GM23248 (cell line): ENCODE measurements at regions not wholly inside any gene's neighbourhood (a gene's known extent, or its start where the extent isn't known, plus 50 kb on each side); places are given as distances from the start of the nearest gene placed in this dataset.

Experiments used
- DNase-seq: peaks from one replicate; pipeline ENCODE4 v3.0.0-alpha.2; 2015
- H2AFZ ChIP-seq: fragments of 200-600 bp; sonication (generic); 2 replicates; pipeline ENCODE4 v1.6.1; 2016; ENCODE audit warnings: antibody characterized with exemption
- H3F3A ChIP-seq: fragments of 200-600 bp; sonication (generic); 2 replicates; pipeline ENCODE4 v1.6.1; 2016; ENCODE audit warnings: mild to moderate bottlenecking, antibody characterized with exemption, mixed run types; ENCODE audit not compliant: insufficient read depth
- H3K27ac ChIP-seq: fragments of 200-600 bp; sonication (generic); 2 replicates; pipeline ENCODE4 v1.5.1; 2016; ENCODE audit warnings: mild to moderate bottlenecking
- H3K27me3 ChIP-seq: fragments of 200-600 bp; sonication (generic); replicated peaks from 2 replicates; pipeline ENCODE4 v1.6.1; 2016; ENCODE audit warnings: mild to moderate bottlenecking; ENCODE audit not compliant: insufficient read depth
- H3K36me3 ChIP-seq: fragments of 200-600 bp; sonication (generic); 2 replicates; pipeline ENCODE4 v1.6.1; 2016; ENCODE audit warnings: low read depth, mild to moderate bottlenecking
- H3K4me1 ChIP-seq: fragments of 200-600 bp; sonication (generic); 2 replicates; pipeline ENCODE4 v1.6.1; 2016; ENCODE audit warnings: mild to moderate bottlenecking; ENCODE audit not compliant: insufficient read depth
- H3K4me2 ChIP-seq: fragments of 200-600 bp; sonication (generic); one replicate; pipeline ENCODE4 v1.6.1; 2016; ENCODE audit warnings: mild to moderate bottlenecking; ENCODE audit not compliant: unreplicated experiment
- H3K4me3 ChIP-seq: fragments of 200-600 bp; sonication (generic); 2 replicates; pipeline ENCODE4 v1.5.1; 2016; ENCODE audit warnings: mild to moderate bottlenecking
- H3K79me2 ChIP-seq: fragments of 200-600 bp; sonication (generic); 2 replicates; pipeline ENCODE4 v1.6.1; 2016; ENCODE audit warnings: mild to moderate bottlenecking; ENCODE audit not compliant: insufficient read depth
- H3K9ac ChIP-seq: fragments of 200-600 bp; sonication (generic); 2 replicates; pipeline ENCODE4 v1.6.1; 2016; ENCODE audit warnings: mild to moderate bottlenecking
- H3K9me2 ChIP-seq: fragments of 200-600 bp; sonication (generic); 2 replicates; pipeline ENCODE4 v1.6.1; 2016; ENCODE audit warnings: mixed run types, mild to moderate bottlenecking, moderate library complexity; ENCODE audit not compliant: insufficient read depth
- H3K9me3 ChIP-seq: fragments of 200-600 bp; sonication (generic); one replicate; pipeline ENCODE4 v1.6.1; 2017; ENCODE audit warnings: low read depth
- H4K20me1 ChIP-seq: fragments of 200-600 bp; sonication (generic); 2 replicates; pipeline ENCODE4 v1.6.0; 2016; ENCODE audit not compliant: insufficient read depth
- EZH2 ChIP-seq: fragments of 200-600 bp; sonication (generic); IDR thresholded peaks from 2 replicates; pipeline ENCODE4 v1.6.1; 2018; ENCODE audit warnings: antibody characterized with exemption, mild to moderate bottlenecking; ENCODE audit not compliant: insufficient read depth, poor library complexity, severe bottlenecking
- EZH2phosphoT487 ChIP-seq: fragments of 200-600 bp; sonication (generic); IDR thresholded peaks from 2 replicates; pipeline ENCODE4 v1.6.1; 2018; ENCODE audit warnings: antibody characterized with exemption, moderate library complexity, mild to moderate bottlenecking, low read depth; ENCODE audit not compliant: insufficient read depth
- WGBS, 2 experiments: methylation state at CpG; one replicate each; pipeline ENCODE4 v1.1.6; 2015 to 2017; ENCODE audit warnings: low lambda C conversion rate in 2 of 2, low coverage in 1 of 2; ENCODE audit errors: missing lambda C conversion rate in 2 of 2; 5-methylcytosine and 5-hydroxymethylcytosine counted together
- in situ Hi-C: fragments of 300-500 bp; cut with MboI; formaldehyde crosslinking; loops from 2 replicates; pipeline ENCODE4 v1.15.0; 2020

DNA sequence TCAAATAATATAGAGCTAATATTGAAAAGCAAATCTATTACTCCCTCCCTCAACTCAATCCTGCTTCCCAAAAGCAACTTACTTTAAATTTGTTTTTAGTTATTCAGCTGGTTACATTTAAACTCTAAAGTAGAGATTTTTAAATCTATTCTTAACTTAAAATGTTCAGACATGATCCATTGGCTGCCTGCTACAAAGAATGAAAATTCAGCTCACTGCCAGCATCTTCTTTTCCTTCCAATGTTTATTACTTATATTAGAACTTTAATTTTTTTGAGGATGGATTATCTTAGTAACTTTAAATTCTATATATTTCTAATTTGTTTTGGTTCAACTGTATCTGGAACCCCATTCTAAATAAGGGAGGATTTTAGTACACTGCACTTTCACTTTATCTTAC lies 163.2 kb downstream of the TMEM167A start:
- Histone ChIP-seq H3K9ac (no peak overlapping the region), H2AFZ (no peak overlapping the region), H3K9me3 (no peaks in the 10 kb centered on the region), H3F3A (no peaks in the 10 kb centered on the region), H3K36me3 (no peaks in the 10 kb centered on the region), H3K4me3 (no peak overlapping the region), H3K9me2 (no peaks in the 10 kb centered on the region), H3K79me2 (no peaks in the 10 kb centered on the region), H3K27ac (no peak overlapping the region), H4K20me1 (no peaks in the 10 kb centered on the region), H3K4me2 (no peak overlapping the region), H3K27me3 (no peaks in the 10 kb centered on the region), H3K4me1 (no peaks in the 10 kb centered on the region)
- no peak for DNase-seq
- TF ChIP-seq EZH2phosphoT487 = no peak
- TF ChIP-seq EZH2 = no peak
- in situ Hi-C loops = no loop called here

DNA sequence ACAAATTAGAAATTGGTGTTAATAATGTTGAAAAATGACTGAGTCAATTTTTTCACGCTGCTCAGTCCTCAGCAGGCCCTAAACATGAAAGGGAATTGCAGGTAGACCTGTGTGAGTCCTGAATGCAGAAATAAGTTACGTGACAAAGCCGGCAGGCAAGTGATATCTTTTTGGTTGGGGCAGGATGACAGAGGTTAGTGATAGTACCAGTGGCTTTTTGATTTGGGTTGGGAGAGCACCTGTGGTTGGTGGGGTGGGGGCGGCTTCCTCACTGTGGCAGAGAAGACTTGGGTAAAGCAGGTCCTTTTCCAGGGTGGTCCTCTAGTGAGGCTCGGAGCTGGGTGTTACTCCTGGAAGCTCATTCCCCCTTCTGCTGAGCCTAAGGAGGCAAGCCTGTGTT lies 164.7 kb downstream of the TMEM167A start:
- Histone ChIP-seq H3K27ac (no peak overlapping the region), H3K36me3 (no peaks in the 10 kb centered on the region), H3K4me3 (no peak overlapping the region), H3K4me2 (no peak overlapping the region), H3K9me2 (no peaks in the 10 kb centered on the region), H3F3A (no peaks in the 10 kb centered on the region), H3K4me1 (no peaks in the 10 kb centered on the region), H3K9me3 (no peaks in the 10 kb centered on the region), H3K79me2 (no peaks in the 10 kb centered on the region), H4K20me1 (no peaks in the 10 kb centered on the region), H3K27me3 (no peaks in the 10 kb centered on the region), H2AFZ (no peak overlapping the region), H3K9ac (no peak overlapping the region)
- in situ Hi-C loops = no loop called here
- no peak for DNase-seq
- 45 to 53% methylated on average over 4 to 5 of the region's 5 CpGs for WGBS, 2 experiments
- TF ChIP-seq EZH2 = no peak
- no peak for TF ChIP-seq EZH2phosphoT487

DNA sequence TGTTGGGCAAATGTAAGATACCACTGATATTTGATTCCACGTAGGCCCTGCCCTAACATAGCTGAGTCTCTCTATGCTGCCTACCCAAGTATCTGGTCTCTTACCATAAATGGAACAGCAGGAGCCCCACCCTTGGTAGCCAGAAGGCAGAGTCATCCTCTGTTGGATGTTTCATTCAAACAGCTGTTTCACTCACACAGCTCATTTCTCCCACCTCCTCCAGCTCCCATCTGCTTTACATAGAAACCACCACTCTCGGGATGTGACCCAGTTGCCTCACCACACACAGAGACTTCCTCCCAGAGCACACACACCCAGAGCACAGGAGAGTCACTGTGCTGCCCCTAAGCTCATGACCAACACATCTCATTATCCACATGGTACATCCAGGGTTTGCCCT lies 165.3 kb downstream of the TMEM167A start:
- Histone ChIP-seq H4K20me1 (no peaks in the 10 kb centered on the region), H3K27ac (no peak overlapping the region), H3K9me3 (no peaks in the 10 kb centered on the region), H3K9ac (no peak overlapping the region), H3F3A (no peaks in the 10 kb centered on the region), H3K27me3 (no peaks in the 10 kb centered on the region), H3K4me3 (no peak overlapping the region), H3K4me2 (no peak overlapping the region), H3K79me2 (no peaks in the 10 kb centered on the region), H3K9me2 (no peaks in the 10 kb centered on the region), H3K36me3 (no peaks in the 10 kb centered on the region), H2AFZ (no peak overlapping the region), H3K4me1 (no peaks in the 10 kb centered on the region)
- peak; percentile 1 for DNase-seq
- in situ Hi-C loops = no loop called here
- 31% methylated on average over 2 of the region's 2 CpGs for WGBS, 2 experiments
- TF ChIP-seq EZH2phosphoT487 = no peak
- TF ChIP-seq EZH2 = no peak

DNA sequence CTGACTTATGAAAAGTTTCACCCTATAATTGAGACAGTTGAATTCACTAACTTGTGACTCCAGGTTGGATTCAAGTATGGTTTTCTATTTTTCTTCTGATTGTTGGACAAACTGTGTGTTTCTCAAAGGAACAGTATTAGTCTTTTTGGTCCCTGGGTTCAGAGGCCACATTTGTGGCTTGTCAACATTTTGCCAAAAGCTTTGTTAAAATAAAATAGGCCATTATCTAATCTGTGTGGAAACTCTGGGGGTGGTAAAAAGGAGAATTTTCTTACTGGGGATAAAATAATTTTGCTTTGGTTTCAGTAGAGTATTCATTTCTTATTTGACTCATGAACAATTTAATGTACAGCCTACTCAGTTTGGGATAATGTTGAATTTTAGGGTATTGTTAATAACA lies 166.3 kb downstream of the TMEM167A start:
- Histone ChIP-seq H3K9me2 (no peaks in the 10 kb centered on the region), H3K27me3 (no peaks in the 10 kb centered on the region), H4K20me1 (no peaks in the 10 kb centered on the region), H2AFZ (no peak overlapping the region), H3K9me3 (no peaks in the 10 kb centered on the region), H3K4me3 (no peak overlapping the region), H3K9ac (no peak overlapping the region), H3K36me3 (no peaks in the 10 kb centered on the region), H3F3A (no peaks in the 10 kb centered on the region), H3K79me2 (no peaks in the 10 kb centered on the region), H3K4me1 (no peaks in the 10 kb centered on the region), H3K4me2 (no peak overlapping the region), H3K27ac (no peak overlapping the region)
- TF ChIP-seq EZH2phosphoT487 (no peak), EZH2 (no peak)
- DNase-seq = no peak
- in situ Hi-C loops = no loop called here

DNA sequence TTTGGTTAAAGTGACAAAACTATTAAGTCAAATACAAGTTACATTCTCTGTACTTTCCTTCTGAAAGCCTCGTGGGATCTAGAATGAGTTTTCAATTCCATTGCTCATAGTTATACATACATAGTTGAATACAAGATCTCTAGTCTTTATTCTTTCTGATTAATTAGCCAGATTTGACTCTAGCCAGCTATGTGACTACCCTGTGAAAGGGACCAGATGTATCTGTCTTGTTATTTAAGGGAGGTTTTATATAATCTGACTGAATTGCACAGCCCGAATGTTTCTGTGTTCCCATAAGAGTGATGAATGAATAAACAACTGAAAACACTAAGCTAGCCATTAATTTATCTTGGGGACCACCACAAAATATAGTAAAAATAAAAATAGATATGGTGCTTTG lies 166.7 kb downstream of the TMEM167A start:
- Histone ChIP-seq H3K9me3 (no peaks in the 10 kb centered on the region), H3K79me2 (no peaks in the 10 kb centered on the region), H3K4me1 (no peaks in the 10 kb centered on the region), H3K9me2 (no peaks in the 10 kb centered on the region), H3K36me3 (no peaks in the 10 kb centered on the region), H3K27me3 (no peaks in the 10 kb centered on the region), H3K9ac (no peak overlapping the region), H4K20me1 (no peaks in the 10 kb centered on the region), H3F3A (no peaks in the 10 kb centered on the region), H3K4me3 (no peak overlapping the region), H3K27ac (no peak overlapping the region), H3K4me2 (no peak overlapping the region), H2AFZ (no peak overlapping the region)
- TF ChIP-seq EZH2phosphoT487 = no peak
- TF ChIP-seq EZH2 = no peak
- DNase-seq = no peak
- in situ Hi-C loops = no loop called here
- WGBS, 2 experiments = 28 to 34% methylated on average over 2 of the region's 2 CpGs
